B cell (primary cell): ENCODE measurements at regions not wholly inside any gene's neighbourhood (a gene's known extent, or its start where the extent isn't known, plus 50 kb on each side); places are given as distances from the start of the nearest gene placed in this dataset.

Experiments used
- ATAC-seq: fragments of 200-7000 bp; cut with Tn5 transposase; one replicate; pipeline ENCODE4 v1.10.0; 2021; ENCODE audit warnings: low read depth, mild to moderate bottlenecking, moderate number of reproducible peaks, moderate library complexity
- CTCF ChIA-PET: fragments of 350-600 bp; sonication (Branson Sonifier 250); formaldehyde crosslinking; loops from one replicate; lab custom pipeline; 2021; ENCODE audit warnings: antibody characterized with exemption, inconsistent platforms; lab: Charles Lee
- POLR2A ChIA-PET: fragments of 350-600 bp; sonication (Branson Sonifier 250); formaldehyde crosslinking; loops from one replicate; lab custom pipeline; 2021; ENCODE audit warnings: antibody characterized with exemption; lab: Charles Lee
- DNase-seq: peaks from one replicate; pipeline ENCODE4 v3.0.0; 2013
- H2AFZ ChIP-seq: 2 replicates; pipeline ENCODE4 v1.6.1; 2012; ENCODE audit warnings: mild to moderate bottlenecking, low read depth, low read length; ENCODE audit not compliant: insufficient read depth, poor library complexity, severe bottlenecking
- H3K27ac ChIP-seq, 2 donors: 1 replicate in 1 of 2; 2 replicates in 1 of 2; pipeline ENCODE4 v1.5.1; 2012 to 2013; ENCODE audit warnings: low read length in 2 of 2, mild to moderate bottlenecking in 2 of 2, moderate library complexity in 1 of 2
- H3K27me3 ChIP-seq, 4 experiments: fragments of 200-600 bp in 1 of 4; sonication (generic) in 1 of 4; replicated peaks in 1 of 4; 1 replicate in 2 of 4; 2 replicates in 2 of 4; pipeline versions ENCODE4 v1.6.1 to v1.7.0; 2013 to 2016; ENCODE audit warnings: low read length in 3 of 4, mild to moderate bottlenecking in 2 of 4, mixed read lengths in 1 of 4, moderate library complexity in 1 of 4; ENCODE audit not compliant: insufficient read depth in 4 of 4, control insufficient read depth in 3 of 4; ENCODE audit errors: control extremely low read depth in 1 of 4
- H3K36me3 ChIP-seq, 2 experiments: replicated peaks in 1 of 2; 1 replicate in 1 of 2; 2 replicates in 1 of 2; pipeline versions ENCODE4 v1.6.1 to v1.7.1; 2013; ENCODE audit warnings: low read length in 1 of 2; ENCODE audit not compliant: insufficient read depth in 2 of 2, control insufficient read depth in 1 of 2; ENCODE audit errors: control extremely low read depth in 1 of 2, extremely low read depth in 1 of 2
- H3K4me1 ChIP-seq, 2 donors: fragments of 200-600 bp in 1 of 2; sonication (generic) in 1 of 2; 1 replicate in 1 of 2; 2 replicates in 1 of 2; pipeline versions ENCODE4 v1.5.1 to v1.6.1; 2013 to 2017; ENCODE audit warnings: low read length in 2 of 2; ENCODE audit not compliant: control insufficient read depth in 2 of 2, insufficient read depth in 2 of 2
- H3K4me2 ChIP-seq: replicated peaks from 2 replicates; pipeline ENCODE3; 2012; ENCODE audit warnings: mild to moderate bottlenecking, low read depth, low read length; ENCODE audit not compliant: poor library complexity, severe bottlenecking
- H3K4me3 ChIP-seq, 5 experiments: fragments of 200-600 bp in 1 of 5; sonication (generic) in 1 of 5; 1 replicate in 3 of 5; 2 replicates in 2 of 5; pipeline versions ENCODE4 v1.5.1 to v1.7.0; 2011 to 2016; ENCODE audit warnings: low read length in 4 of 5, mild to moderate bottlenecking in 4 of 5, low read depth in 2 of 5, control low read depth in 1 of 5, moderate library complexity in 1 of 5; ENCODE audit not compliant: insufficient read depth in 1 of 5; ENCODE audit errors: control extremely low read depth in 1 of 5, extremely low read depth in 1 of 5
- H3K79me2 ChIP-seq: fragments of 200-600 bp; sonication (generic); one replicate; pipeline ENCODE4 v1.6.0; 2016; ENCODE audit warnings: low read length; ENCODE audit not compliant: control insufficient read depth, insufficient read depth
- H3K9ac ChIP-seq: fragments of 200-600 bp; sonication (generic); 2 replicates; pipeline ENCODE4 v1.6.1; 2017; ENCODE audit warnings: mild to moderate bottlenecking, low read length, moderate library complexity
- H3K9me3 ChIP-seq, 3 donors: one replicate each; pipeline versions ENCODE4 v1.6.1 to v1.7.1; 2013; ENCODE audit warnings: low read length in 2 of 3; ENCODE audit not compliant: control insufficient read depth in 2 of 3, insufficient read depth in 1 of 3; ENCODE audit errors: control extremely low read depth in 1 of 3
- H4K20me1 ChIP-seq: 2 replicates; pipeline ENCODE4 v1.6.0; 2012; ENCODE audit warnings: mild to moderate bottlenecking, low read length; ENCODE audit not compliant: insufficient read depth, control insufficient read depth, poor library complexity, severe bottlenecking
- H3K27ac Mint-ChIP-seq: one replicate; pipeline ENCODE4 v1.8.0; 2021; ENCODE audit warnings: mixed read lengths
- H3K27me3 Mint-ChIP-seq: one replicate; pipeline ENCODE4 v1.8.0; 2021; ENCODE audit warnings: mixed read lengths
- H3K4me1 Mint-ChIP-seq: one replicate; pipeline ENCODE4 v1.8.0; 2021; ENCODE audit warnings: mixed read lengths
- H3K4me3 Mint-ChIP-seq: one replicate; pipeline ENCODE4 v1.8.0; 2021; ENCODE audit warnings: mixed read lengths
- H3K9me3 Mint-ChIP-seq: one replicate; pipeline ENCODE4 v1.8.0; 2022; ENCODE audit warnings: mixed read lengths; ENCODE audit not compliant: insufficient read depth
- CTCF ChIP-seq: fragments of 200-600 bp; IDR thresholded peaks from one replicate; pipeline ENCODE4 v1.8.0; 2022; ENCODE audit warnings: antibody characterized with exemption, mild to moderate bottlenecking
- EZH2 ChIP-seq: IDR thresholded peaks from 2 replicates; pipeline ENCODE4 v1.6.1; 2012; ENCODE audit warnings: borderline replicate concordance, low read depth, mild to moderate bottlenecking, moderate library complexity, low read length; ENCODE audit not compliant: insufficient read depth, poor library complexity, severe bottlenecking
- WGBS: methylation state at CpG from one replicate; pipeline ENCODE4 v1.1.5; 2013; ENCODE audit warnings: missing lambda C conversion rate; ENCODE audit not compliant: insufficient coverage; 5-methylcytosine and 5-hydroxymethylcytosine counted together
- intact Hi-C: fragments of 100-400 bp; cut with micrococcal nuclease; formaldehyde crosslinking; loops from one replicate; pipeline ENCODE4 v1.10.0; 2022

GRCh38 chr1:101741910-101742309 is 254.8 kb downstream of the OLFM3 start:
- H2AFZ ChIP-seq, result no peak overlapping the region
- H3K27me3 Mint-ChIP-seq, result no peaks in the 10 kb centered on the region
- no peak overlapping the region for H3K27ac ChIP-seq
- 83% methylated on average over 2 of the region's 5 CpGs for WGBS
- H3K4me3 Mint-ChIP-seq, result no peak overlapping the region
- intact Hi-C loops, result no loop called here
- H3K27ac Mint-ChIP-seq, result no peak overlapping the region
- no peaks in the 10 kb centered on the region for H3K4me1 Mint-ChIP-seq
- no peaks in the 10 kb centered on the region for H3K4me1 ChIP-seq
- CTCF ChIA-PET, result no interaction called here
- DNase-seq (no peak), ATAC-seq (no peak)
- no peak overlapping the region for H3K9ac ChIP-seq
- H3K9me3 Mint-ChIP-seq, result no peaks in the 10 kb centered on the region
- no peak overlapping the region for H3K4me2 ChIP-seq
- H3K9me3 ChIP-seq, result no peaks in the 10 kb centered on the region
- H3K36me3 ChIP-seq, result no peaks in the 10 kb centered on the region
- no peaks in the 10 kb centered on the region for H3K79me2 ChIP-seq
- no peak for TF ChIP-seq EZH2
- TF ChIP-seq CTCF, result no peak
- POLR2A ChIA-PET, result no interaction called here
- H4K20me1 ChIP-seq, result no peaks in the 10 kb centered on the region
- no peak overlapping the region for H3K4me3 ChIP-seq
- no peaks in the 10 kb centered on the region for H3K27me3 ChIP-seq

GRCh38 chr1:101742509-101742908 is 254.2 kb downstream of the OLFM3 start:
- ATAC-seq, result no peak
- H3K4me3 Mint-ChIP-seq, result no peak overlapping the region
- Histone ChIP-seq H3K9ac (no peak overlapping the region), H3K27me3 (no peaks in the 10 kb centered on the region), H3K27ac (no peak overlapping the region), H3K4me1 (no peaks in the 10 kb centered on the region), H3K4me2 (no peak overlapping the region), H4K20me1 (no peaks in the 10 kb centered on the region), H3K4me3 (no peak overlapping the region), H3K9me3 (no peaks in the 10 kb centered on the region), H2AFZ (no peak overlapping the region), H3K36me3 (no peaks in the 10 kb centered on the region), H3K79me2 (no peaks in the 10 kb centered on the region)
- no CpG with 5 or more reads among the region's 1 CpG for WGBS
- no peaks in the 10 kb centered on the region for H3K9me3 Mint-ChIP-seq
- no peak for TF ChIP-seq CTCF
- no peak for TF ChIP-seq EZH2
- CTCF ChIA-PET, result no interaction called here
- no peak for DNase-seq
- no peak overlapping the region for H3K27ac Mint-ChIP-seq
- H3K4me1 Mint-ChIP-seq, result no peaks in the 10 kb centered on the region
- POLR2A ChIA-PET, result no interaction called here
- no peaks in the 10 kb centered on the region for H3K27me3 Mint-ChIP-seq
- intact Hi-C loops, result no loop called here
